ENCODE measurements at regions not wholly inside any gene's neighbourhood (a gene's known extent, or its start where the extent isn't known, plus 50 kb on each side); places are given as distances from the start of the nearest gene placed in this dataset.

- DNase-seq (ENCODE audit: low spot score in 2 of 2), result no peak
- no peak overlapping the region for H3K4me3 ChIP-seq
- intact Hi-C loops (cut with DNase I; ENCODE audit: low total_unique reads), result no loop called here
- no peaks in the 10 kb centered on the region for H3K36me3 ChIP-seq
- no peak for TF ChIP-seq POLR2A (IDR thresholded peaks at IDR 0.05)
- peak in 2 of 3 donors; percentile 71 to 75 for TF ChIP-seq CTCF (IDR thresholded peaks at IDR 0.05)
- H3K4me1 ChIP-seq, result no peaks in the 10 kb centered on the region
- H3K9me3 ChIP-seq, result no peaks in the 10 kb centered on the region
- H3K27me3 ChIP-seq, result no peaks in the 10 kb centered on the region
- no peak overlapping the region for H3K27ac ChIP-seq
Observed at GRCh38 chr1:117284399-117285215, 73.9 kb upstream of the VTCN1 start.

GRCh38 chr1:117278531-117278930 is 67.8 kb upstream of the VTCN1 start:
- Histone ChIP-seq H3K36me3 (no peaks in the 10 kb centered on the region), H3K9me3 (peaks cover 0 to 5% of the 10 kb centered on the region in 2 donors), H3K4me3 (no peak overlapping the region), H3K4me1 (no peaks in the 10 kb centered on the region), H3K27me3 (no peaks in the 10 kb centered on the region), H3K27ac (no peak overlapping the region)
- no peak for TF ChIP-seq CTCF (IDR thresholded peaks at IDR 0.05)
- TF ChIP-seq POLR2A (IDR thresholded peaks at IDR 0.05), result no peak
- TF ChIP-seq POLR2AphosphoS5 (IDR thresholded peaks at IDR 0.05), result no peak
- intact Hi-C loops (cut with DNase I; ENCODE audit: low total_unique reads), result no loop called here
- DNase-seq (ENCODE audit: low spot score in 2 of 2), result no peak

- no peak overlapping the region for H3K4me3 ChIP-seq
- no peaks in the 10 kb centered on the region for H3K4me1 ChIP-seq
- no peak for TF ChIP-seq CTCF (IDR thresholded peaks at IDR 0.05)
- TF ChIP-seq POLR2A (IDR thresholded peaks at IDR 0.05), result no peak
- no peak for TF ChIP-seq POLR2AphosphoS5 (IDR thresholded peaks at IDR 0.05)
- peak overlapping the region in 1 of 2 donors; percentile 8 for H3K27ac ChIP-seq
- DNase-seq (ENCODE audit: low spot score in 2 of 2), result no peak
- H3K36me3 ChIP-seq, result no peaks in the 10 kb centered on the region
- intact Hi-C loops (cut with DNase I; ENCODE audit: low total_unique reads), result no loop called here
- no peaks in the 10 kb centered on the region for H3K27me3 ChIP-seq
- H3K9me3 ChIP-seq, result peaks cover 0 to 7% of the 10 kb centered on the region in 2 donors
Observed at GRCh38 chr1:117275055-117275454, 64.3 kb upstream of the VTCN1 start.

GRCh38 chr1:117271959-117272358 is 61.2 kb upstream of the VTCN1 start:
- no peak for DNase-seq (ENCODE audit: low spot score in 2 of 2)
- no peaks in the 10 kb centered on the region for H3K27me3 ChIP-seq
- TF ChIP-seq CTCF (IDR thresholded peaks at IDR 0.05) (no peak), POLR2A (IDR thresholded peaks at IDR 0.05) (no peak), POLR2AphosphoS5 (IDR thresholded peaks at IDR 0.05) (no peak)
- H3K4me3 ChIP-seq, result no peak overlapping the region
- no peaks in the 10 kb centered on the region for H3K4me1 ChIP-seq
- H3K27ac ChIP-seq, result peak overlapping the region in 1 of 2 donors; percentile 56
- no peaks in the 10 kb centered on the region for H3K36me3 ChIP-seq
- H3K9me3 ChIP-seq, result peaks cover 0 to 7% of the 10 kb centered on the region in 2 donors
- intact Hi-C loops (cut with DNase I; ENCODE audit: low total_unique reads), result loop anchor here (5.0 kb wide), 1 partner anchor 145 kb away; no protein-coding TSS in a partner anchor

GRCh38 chr1:117271129-117271528 is 60.4 kb upstream of the VTCN1 start:
- no peaks in the 10 kb centered on the region for H3K27me3 ChIP-seq
- no peaks in the 10 kb centered on the region for H3K4me1 ChIP-seq
- no peaks in the 10 kb centered on the region for H3K36me3 ChIP-seq
- no peak overlapping the region for H3K4me3 ChIP-seq
- DNase-seq (ENCODE audit: low spot score in 2 of 2), result no peak
- H3K9me3 ChIP-seq, result peaks cover 0 to 7% of the 10 kb centered on the region in 2 donors
- no peak overlapping the region for H3K27ac ChIP-seq
- no peak for TF ChIP-seq CTCF (IDR thresholded peaks at IDR 0.05)
- TF ChIP-seq POLR2AphosphoS5 (IDR thresholded peaks at IDR 0.05), result no peak
- TF ChIP-seq POLR2A (IDR thresholded peaks at IDR 0.05), result no peak
- intact Hi-C loops (cut with DNase I; ENCODE audit: low total_unique reads), result loop anchor here (5.0 kb wide), 1 partner anchor 144 kb away; no protein-coding TSS in a partner anchor

All from breast epithelium (tissue), 4 donors.